H1 (cell line): ENCODE measurements at regions not wholly inside any gene's neighbourhood (a gene's known extent, or its start where the extent isn't known, plus 50 kb on each side); places are given as distances from the start of the nearest gene placed in this dataset.

Experiments used
- CTCF ChIA-PET: fragments of 300-600 bp; sonication (Branson Sonifier 250); formaldehyde crosslinking; loops from one replicate; lab custom pipeline; 2021; ENCODE audit not compliant: partially characterized antibody; lab: Charles Lee
- POLR2A ChIA-PET: fragments of 300-600 bp; sonication (Branson Sonifier 250); formaldehyde crosslinking; loops from one replicate; lab custom pipeline; 2021; ENCODE audit warnings: inconsistent platforms; ENCODE audit not compliant: partially characterized antibody; lab: Charles Lee
- DNase-seq, 2 experiments: peaks; one replicate each; pipeline versions ENCODE4 v3.0.0 to v3.0.0-alpha.2; 2010 to 2022; ENCODE audit warnings: low spot score in 2 of 2, low read depth in 1 of 2, mixed read lengths in 1 of 2
- FAIRE-seq: peaks from 2 replicates; lab custom pipeline; 2011; peaks lifted over from hg19 to GRCh38; lab: Jason Lieb, UNC
- H2AFZ ChIP-seq: 2 replicates; pipeline ENCODE4 v1.8.1; 2012; ENCODE audit warnings: low read length, inconsistent platforms
- H2AK5ac ChIP-seq: 2 replicates; pipeline ENCODE4 v1.6.1; 2013; ENCODE audit warnings: low read depth, low read length
- H2BK120ac ChIP-seq: replicated peaks from 2 replicates; pipeline ENCODE3; 2013; ENCODE audit warnings: low read depth, low read length, inconsistent platforms
- H2BK12ac ChIP-seq: 2 replicates; pipeline ENCODE4 v1.6.1; 2013; ENCODE audit warnings: low read depth, low read length
- H2BK15ac ChIP-seq: 2 replicates; pipeline ENCODE4 v1.6.1; 2013; ENCODE audit warnings: low read length
- H2BK20ac ChIP-seq: 2 replicates; pipeline ENCODE4 v1.6.1; 2013; ENCODE audit warnings: low read length
- H2BK5ac ChIP-seq: 2 replicates; pipeline ENCODE4 v1.6.1; 2013; ENCODE audit warnings: low read depth, low read length
- H3K14ac ChIP-seq: 2 replicates; pipeline ENCODE4 v1.6.1; 2013; ENCODE audit warnings: inconsistent platforms; ENCODE audit not compliant: insufficient read length
- H3K18ac ChIP-seq: 2 replicates; pipeline ENCODE4 v1.6.1; 2013; ENCODE audit warnings: low read length; ENCODE audit errors: extremely low read depth
- H3K23ac ChIP-seq: 2 replicates; pipeline ENCODE4 v1.6.1; 2013; ENCODE audit warnings: inconsistent platforms; ENCODE audit not compliant: insufficient read length
- H3K23me2 ChIP-seq: 2 replicates; pipeline ENCODE4 v1.6.1; 2013; ENCODE audit warnings: low read depth, low read length
- H3K27ac ChIP-seq: 2 replicates; pipeline ENCODE4 v1.6.1; 2011; ENCODE audit warnings: low read depth, low read length, inconsistent platforms
- H3K27me3 ChIP-seq, 4 experiments: replicated peaks in 1 of 4; 1 replicate in 1 of 4; 2 replicates in 3 of 4; pipeline versions ENCODE4 v1.6.1 to v1.8.1; 2011 to 2013; ENCODE audit warnings: low read length in 3 of 4, mild to moderate bottlenecking in 3 of 4, inconsistent platforms in 2 of 4, mixed read lengths in 2 of 4, moderate library complexity in 1 of 4; ENCODE audit not compliant: control insufficient read depth in 3 of 4, insufficient read depth in 3 of 4; ENCODE audit errors: extremely low read depth in 1 of 4
- H3K36me3 ChIP-seq, 4 experiments: 2 replicates each; pipeline versions ENCODE4 v1.6.1 to v1.8.1; 2011 to 2013; ENCODE audit warnings: mild to moderate bottlenecking in 4 of 4, low read length in 3 of 4, moderate library complexity in 2 of 4, control low read depth in 1 of 4, inconsistent platforms in 1 of 4; ENCODE audit not compliant: insufficient read depth in 4 of 4, control insufficient read depth in 2 of 4
- H3K4ac ChIP-seq: replicated peaks from 2 replicates; pipeline ENCODE3; 2013; ENCODE audit warnings: low read length, low read depth, mixed read lengths, inconsistent platforms; ENCODE audit not compliant: insufficient read length
- H3K4me1 ChIP-seq, 4 experiments: replicated peaks in 1 of 4; 1 replicate in 1 of 4; 2 replicates in 3 of 4; pipeline versions ENCODE4 v1.6.1 to v1.8.1; 2011 to 2013; ENCODE audit warnings: low read length in 3 of 4, inconsistent platforms in 2 of 4, mixed read lengths in 1 of 4; ENCODE audit not compliant: insufficient read depth in 4 of 4, control insufficient read depth in 3 of 4
- H3K4me2 ChIP-seq, 2 experiments: 2 replicates each; pipeline versions ENCODE4 v1.6.1 to v1.8.1; 2011 to 2013; ENCODE audit warnings: low read depth in 2 of 2, low read length in 2 of 2, control low read depth in 1 of 2, inconsistent platforms in 1 of 2, mild to moderate bottlenecking in 1 of 2; ENCODE audit not compliant: insufficient read depth in 1 of 2
- H3K4me3 ChIP-seq, 4 experiments: fragments of 200-600, 300-600 bp in 1 of 4; sonication (generic), shearing (Covaris generic), sonication (Bioruptor Twin) in 1 of 4; 2 replicates each; pipeline versions ENCODE4 v1.5.1 to v1.8.1; 2011 to 2016; ENCODE audit warnings: low read length in 4 of 4, low read depth in 3 of 4, control low read depth in 2 of 4, inconsistent platforms in 2 of 4, mild to moderate bottlenecking in 2 of 4, mixed read lengths in 1 of 4, moderate library complexity in 1 of 4; ENCODE audit not compliant: insufficient read depth in 2 of 4; ENCODE audit errors: extremely low read depth in 1 of 4
- H3K56ac ChIP-seq: replicated peaks from 2 replicates; pipeline ENCODE3; 2013; ENCODE audit warnings: low read depth, mild to moderate bottlenecking, mixed read lengths, low read length, inconsistent platforms; ENCODE audit not compliant: insufficient read length
- H3K79me1 ChIP-seq: 2 replicates; pipeline ENCODE4 v1.6.1; 2013; ENCODE audit warnings: low read depth, low read length, control low read depth
- H3K79me2 ChIP-seq, 2 experiments: 2 replicates each; pipeline versions ENCODE4 v1.6.1 to v1.8.1; 2012 to 2013; ENCODE audit warnings: low read length in 2 of 2, mild to moderate bottlenecking in 2 of 2, inconsistent platforms in 1 of 2; ENCODE audit not compliant: insufficient read depth in 2 of 2, control insufficient read depth in 1 of 2
- H3K9ac ChIP-seq, 4 experiments: replicated peaks in 1 of 4; 1 replicate in 1 of 4; 2 replicates in 3 of 4; pipeline versions ENCODE4 v1.6.1 to v1.8.1; 2011 to 2013; ENCODE audit warnings: low read depth in 3 of 4, low read length in 3 of 4, control low read depth in 2 of 4, mild to moderate bottlenecking in 2 of 4, moderate library complexity in 2 of 4, inconsistent platforms in 1 of 4; ENCODE audit errors: extremely low read depth in 1 of 4
- H3K9me3 ChIP-seq, 2 experiments: 2 replicates each; pipeline versions ENCODE4 v1.6.1 to v1.8.1; 2012 to 2013; ENCODE audit warnings: mild to moderate bottlenecking in 2 of 2, moderate library complexity in 2 of 2, control low read depth in 1 of 2, inconsistent platforms in 1 of 2, low read depth in 1 of 2, low read length in 1 of 2, mixed read lengths in 1 of 2; ENCODE audit not compliant: insufficient read depth in 2 of 2
- H4K20me1 ChIP-seq, 2 experiments: replicated peaks in 1 of 2; 2 replicates each; pipeline versions ENCODE3 to v1.8.1; 2011 to 2013; ENCODE audit warnings: inconsistent platforms in 2 of 2, low read length in 2 of 2, mild to moderate bottlenecking in 1 of 2; ENCODE audit not compliant: insufficient read depth in 2 of 2, control insufficient read depth in 1 of 2
- H4K5ac ChIP-seq: 2 replicates; pipeline ENCODE4 v1.6.1; 2013; ENCODE audit warnings: low read length, low read depth, mixed read lengths, inconsistent platforms; ENCODE audit not compliant: insufficient read length
- H4K8ac ChIP-seq: 2 replicates; pipeline ENCODE4 v1.8.0; 2013; ENCODE audit warnings: mild to moderate bottlenecking, moderate library complexity, low read length, inconsistent platforms; ENCODE audit not compliant: insufficient read depth; ENCODE audit errors: extremely low read depth
- H4K91ac ChIP-seq: replicated peaks from 2 replicates; pipeline ENCODE3; 2013; ENCODE audit warnings: low read length, mixed read lengths, inconsistent platforms; ENCODE audit not compliant: insufficient read length
- ASH2L ChIP-seq: fragments of 200-600, 300-600 bp; sonication (generic); IDR thresholded peaks from one replicate; pipeline ENCODE4 v1.7.1; 2017; ENCODE audit warnings: low read length
- CBX5 ChIP-seq: fragments of 300-800, 300-1000 bp; sonication (generic); IDR thresholded peaks from 2 replicates; pipeline ENCODE4 v1.7.1; 2016; ENCODE audit warnings: antibody characterized with exemption, low read length, low read depth
- CEBPB ChIP-seq: IDR thresholded peaks from 2 replicates; pipeline ENCODE4 v1.6.1; 2012; ENCODE audit warnings: low read depth, low read length
- FOSL1 ChIP-seq: IDR thresholded peaks from 2 replicates; pipeline ENCODE4 v1.6.1; 2011; ENCODE audit warnings: mild to moderate bottlenecking, low read depth, low read length, moderate library complexity; ENCODE audit not compliant: insufficient read depth
- KDM4A ChIP-seq: IDR thresholded peaks from one replicate; pipeline ENCODE4 v1.7.1; 2012; ENCODE audit warnings: low read depth, mild to moderate bottlenecking, moderate library complexity, low read length, inconsistent platforms; ENCODE audit not compliant: severe bottlenecking
- RNF2 ChIP-seq: fragments of 200-900, 300-1000 bp; sonication (generic); IDR thresholded peaks from 2 replicates; pipeline ENCODE4 v1.7.1; 2016; ENCODE audit warnings: borderline replicate concordance, low read depth, mild to moderate bottlenecking, antibody characterized with exemption, low read length; ENCODE audit not compliant: poor library complexity, severe bottlenecking; ENCODE audit errors: missing control alignments
- RXRA ChIP-seq: IDR thresholded peaks from 2 replicates; pipeline ENCODE4 v1.6.1; 2011; ENCODE audit warnings: low read depth, mild to moderate bottlenecking, low read length, moderate library complexity; ENCODE audit not compliant: insufficient read depth
- SAP30 ChIP-seq: fragments of 300-600 bp; sonication (generic); IDR thresholded peaks from 2 replicates; pipeline ENCODE4 v1.7.1; 2012; ENCODE audit warnings: low read length, moderate library complexity, mild to moderate bottlenecking, inconsistent platforms; ENCODE audit not compliant: insufficient read depth, insufficient replicate concordance
- SIRT6 ChIP-seq: IDR thresholded peaks from one replicate; pipeline ENCODE4 v1.7.1; 2012; ENCODE audit warnings: low read length, inconsistent platforms
- SIX5 ChIP-seq: IDR thresholded peaks from 2 replicates; pipeline ENCODE4 v1.6.1; 2011; ENCODE audit warnings: mild to moderate bottlenecking, low read depth, low read length
- SP2 ChIP-seq: IDR thresholded peaks from 2 replicates; pipeline ENCODE4 v1.6.1; 2012; ENCODE audit warnings: mild to moderate bottlenecking, low read length, inconsistent platforms
- SRF ChIP-seq: IDR thresholded peaks from 2 replicates; pipeline ENCODE4 v1.6.1; 2011; ENCODE audit warnings: mild to moderate bottlenecking, low read depth, low read length, moderate library complexity
- TAF7 ChIP-seq: optimal IDR thresholded peaks from 2 replicates; pipeline ENCODE3; 2011; ENCODE audit warnings: low read depth, mild to moderate bottlenecking, inconsistent platforms, low read length, moderate library complexity, borderline replicate concordance
- WGBS, 2 experiments: shearing (Covaris generic) in 1 of 2; methylation state at CpG; one replicate each; pipeline versions ENCODE4 v1.1.6 to v1.1.7; 2013 to 2015; ENCODE audit warnings: low lambda C conversion rate in 2 of 2, mixed read lengths in 2 of 2, inconsistent platforms in 1 of 2, low coverage in 1 of 2, missing lambda C conversion rate in 1 of 2; ENCODE audit not compliant: insufficient replicate concordance in 2 of 2, insufficient coverage in 1 of 2, insufficient read length in 1 of 2; ENCODE audit errors: extremely low coverage in 1 of 2, missing lambda C conversion rate in 1 of 2; 5-methylcytosine and 5-hydroxymethylcytosine counted together

DNA sequence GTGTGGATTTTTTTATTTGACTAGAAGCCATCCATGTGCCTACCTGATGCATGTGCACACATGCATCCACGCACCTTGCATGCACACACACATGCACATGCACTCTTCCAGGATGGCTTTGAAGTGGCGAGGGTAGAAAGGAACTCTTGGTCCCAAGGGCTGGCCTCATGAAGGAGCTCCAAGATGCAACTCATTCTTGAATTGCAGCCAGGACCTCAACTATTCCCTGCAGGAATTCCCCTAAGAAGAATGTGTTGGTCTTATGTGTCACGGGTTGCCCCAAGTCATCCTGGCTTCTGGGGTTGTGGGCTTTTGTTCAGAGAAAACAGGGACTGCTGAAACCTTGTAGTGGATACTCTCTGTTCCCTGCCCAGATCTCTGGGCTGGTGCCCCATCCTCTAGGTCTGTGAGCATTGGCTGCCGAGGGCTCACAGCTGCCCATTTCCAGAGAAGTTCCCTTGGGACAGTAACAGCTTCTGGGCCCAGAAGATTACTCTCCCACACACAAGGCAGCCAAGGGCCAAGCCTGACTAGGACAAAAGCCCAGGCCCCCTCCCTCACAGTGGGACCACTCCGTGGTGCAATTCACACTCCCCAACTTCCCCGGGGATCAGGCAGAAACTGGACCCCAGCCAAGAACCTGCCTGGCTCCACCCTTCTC, 137.6 kb downstream of the COPS8 start:
- WGBS, 2 experiments = 90% methylated on average over 6 of the region's 6 CpGs; no CpG with 5 or more reads in 1 of the 2 experiments
- no peak overlapping the region for H3K27ac ChIP-seq
- H3K9me3 ChIP-seq = no peaks in the 10 kb centered on the region
- H3K56ac ChIP-seq = no peak overlapping the region
- no peaks in the 10 kb centered on the region for H3K79me2 ChIP-seq
- no peak overlapping the region for H4K5ac ChIP-seq
- H3K14ac ChIP-seq = no peak overlapping the region
- POLR2A ChIA-PET = no interaction called here
- 0 out of 2 replicates have a peak overlapping the region, but pooled peaks have one; percentile 0 for H2BK12ac ChIP-seq
- H4K20me1 ChIP-seq = no peaks in the 10 kb centered on the region
- CTCF ChIA-PET = interaction anchor here (1.0 to 1.3 kb wide), 2 partner anchors 32 to 58 kb away, joined by 3 to 7 read pairs; no protein-coding TSS in a partner anchor
- no peak overlapping the region for H2BK20ac ChIP-seq
- H2AK5ac ChIP-seq = no peak overlapping the region
- no peak overlapping the region; the same call in 1 of the 2 replicates for H4K8ac ChIP-seq
- H3K18ac ChIP-seq = no peak overlapping the region
- H3K27me3 ChIP-seq = no peaks in the 10 kb centered on the region; a peak in 1 of 7 replicates
- H2BK5ac ChIP-seq = no peak overlapping the region
- H3K9ac ChIP-seq = no peak overlapping the region
- H4K91ac ChIP-seq = peak overlapping the region; percentile 63
- no peak overlapping the region for H3K4me3 ChIP-seq
- H3K4ac ChIP-seq = no peak overlapping the region
- H3K79me1 ChIP-seq = no peaks in the 10 kb centered on the region
- H3K4me2 ChIP-seq = no peak overlapping the region
- peaks cover 0 to 1% (median 0%) of the 10 kb centered on the region in 4 experiments; a peak in 5 of 7 replicates for H3K4me1 ChIP-seq
- FAIRE-seq (no peak), DNase-seq (no peak)
- no peaks in the 10 kb centered on the region for H3K36me3 ChIP-seq
- H3K23ac ChIP-seq = no peak overlapping the region
- H2BK120ac ChIP-seq = peak overlapping the region; percentile 40
- H2BK15ac ChIP-seq = no peak overlapping the region
- H3K23me2 ChIP-seq = no peaks in the 10 kb centered on the region
- H2AFZ ChIP-seq = no peak overlapping the region
- TF ChIP-seq SP2 (no peak), KDM4A (no peak), SAP30 (no peak), CEBPB (no peak), CBX5 (no peak), RNF2 (no peak), ASH2L (no peak), RXRA (no peak), FOSL1 (no peak), SIRT6 (no peak), SIX5 (no peak), TAF7 (no peak), SRF (no peak)
